A549 (cell line): ENCODE measurements at regions not wholly inside any gene's neighbourhood (a gene's known extent, or its start where the extent isn't known, plus 50 kb on each side); places are given as distances from the start of the nearest gene placed in this dataset.

ENCODE experiments used
- ATAC-seq, 2 experiments: fragments of 200-7000 bp in 1 of 2; fragments of >200 bp in 1 of 2; cut with Nextera tagmentation in 1 of 2; cut with Tn5 transposase in 1 of 2; 3 replicates each; pipeline versions ENCODE4 v1.8.0 to v1.9.1; 2018 to 2020; ENCODE audit warnings: mild to moderate bottlenecking in 1 of 2, moderate library complexity in 1 of 2
- CTCF ChIA-PET: fragments of 300-600 bp; sonication (Branson Sonifier 250); formaldehyde crosslinking; extraction: SDS; loops from one replicate; lab custom pipeline; 2021; ENCODE audit warnings: antibody characterized with exemption, inconsistent platforms; lab: Yijun Ruan, JAX
- POLR2A ChIA-PET: fragments of 350-600 bp; formaldehyde crosslinking; extraction: SDS; loops from one replicate; lab custom pipeline; 2021; ENCODE audit warnings: antibody characterized with exemption, inconsistent platforms; lab: Yijun Ruan, JAX
- DNase-seq, 2 experiments: peaks; one replicate each; pipeline versions ENCODE4 v3.0.0 to v3.0.0-alpha.2; 2011 to 2016; ENCODE audit warnings: low read depth in 1 of 2, low spot score in 1 of 2
- FAIRE-seq: peaks from 2 replicates; lab custom pipeline; 2011; peaks lifted over from hg19 to GRCh38; lab: Jason Lieb, UNC
- H3K27ac ChIP-seq, 2 experiments: fragments of >200 bp; sonication (Bioruptor Twin); formaldehyde crosslinking; 3 replicates each; pipeline ENCODE4 v1.5.1; 2016 to 2017
- H3K4me1 ChIP-seq: fragments of >200 bp; sonication (Bioruptor Twin); formaldehyde crosslinking; 3 replicates; pipeline ENCODE4 v1.6.1; 2016
- H3K4me2 ChIP-seq: fragments of >200 bp; sonication (Bioruptor Twin); formaldehyde crosslinking; 3 replicates; pipeline ENCODE4 v1.6.1; 2016
- H3K4me3 ChIP-seq: fragments of >200 bp; sonication (Bioruptor Twin); formaldehyde crosslinking; 3 replicates; pipeline ENCODE4 v1.5.1; 2016
- H3K9me3 ChIP-seq: fragments of >200 bp; sonication (Bioruptor Twin); formaldehyde crosslinking; 3 replicates; pipeline ENCODE4 v1.6.1; 2016
- CEBPB ChIP-seq, 2 experiments: fragments of >200 bp in 1 of 2; sonication (Bioruptor Twin) in 1 of 2; formaldehyde crosslinking in 1 of 2; IDR thresholded peaks; 2 replicates each; pipeline ENCODE4 v1.6.1; 2012 to 2016
- EHMT2 ChIP-seq: fragments of 200-600 bp; sonication (generic); IDR thresholded peaks from 2 replicates; pipeline ENCODE4 v1.6.1; 2016; ENCODE audit warnings: antibody characterized with exemption, low read depth, mild to moderate bottlenecking, moderate library complexity
- ELK1 ChIP-seq: fragments of 150-350 bp; IDR thresholded peaks from 2 replicates; pipeline ENCODE4 v1.6.1; 2014; ENCODE audit warnings: low read depth, mild to moderate bottlenecking, low read length
- ESRRA ChIP-seq: fragments of 150-350 bp; IDR thresholded peaks from 2 replicates; pipeline ENCODE4 v1.6.1; 2014; ENCODE audit warnings: mild to moderate bottlenecking, low read length, borderline replicate concordance
- FOSB ChIP-seq: fragments of 250-450 bp; sonication (Bioruptor Pico); IDR thresholded peaks from 2 replicates; pipeline ENCODE4 v1.5.0; 2020; ENCODE audit warnings: mild to moderate bottlenecking, moderate library complexity
- FOSL2 ChIP-seq, 2 experiments: fragments of 450-650 bp in 1 of 2; fragments of >200 bp in 1 of 2; sonication (Bioruptor Twin) in 1 of 2; formaldehyde crosslinking; IDR thresholded peaks; 2 replicates each; pipeline versions ENCODE4 v1.5.0 to v1.6.1; 2016 to 2020; ENCODE audit warnings: mild to moderate bottlenecking in 1 of 2, moderate library complexity in 1 of 2
- FOXS1 ChIP-seq: fragments of 250-450 bp; sonication (Bioruptor Pico); IDR thresholded peaks from 2 replicates; pipeline ENCODE4 v1.5.0; 2020; ENCODE audit warnings: mild to moderate bottlenecking, moderate library complexity
- GATA3 ChIP-seq: IDR thresholded peaks from 2 replicates; pipeline ENCODE4 v1.6.1; 2012; ENCODE audit warnings: borderline replicate concordance
- HDAC2 ChIP-seq: fragments of 200-600 bp; sonication (generic); IDR thresholded peaks from 2 replicates; pipeline ENCODE4 v1.6.1; 2016
- HOXB5 ChIP-seq: fragments of 250-450 bp; sonication (Bioruptor Pico); IDR thresholded peaks from 2 replicates; pipeline ENCODE4 v1.5.0; 2020; ENCODE audit warnings: mild to moderate bottlenecking, moderate library complexity
- KDM5A ChIP-seq: fragments of 200-600 bp; sonication (generic); IDR thresholded peaks from 2 replicates; pipeline ENCODE4 v1.6.1; 2016; ENCODE audit warnings: antibody characterized with exemption, mild to moderate bottlenecking
- MAX ChIP-seq: IDR thresholded peaks from 2 replicates; pipeline ENCODE4 v1.6.1; 2012
- MYC ChIP-seq: IDR thresholded peaks from 2 replicates; pipeline ENCODE4 v1.6.1; 2012; ENCODE audit warnings: mild to moderate bottlenecking, inconsistent platforms, low read length, improper control_type of control experiment, borderline replicate concordance
- NFE2L2 ChIP-seq: fragments of 150-350 bp; conservative IDR thresholded peaks from 2 replicates; pipeline ENCODE4 v1.6.1; 2014; ENCODE audit warnings: low read length
- NR3C1 ChIP-seq: fragments of >200 bp; sonication (Bioruptor Twin); formaldehyde crosslinking; IDR thresholded peaks from 3 replicates; pipeline ENCODE4 v1.6.1; 2017
- RARB ChIP-seq: fragments of 250-450 bp; sonication (Bioruptor Pico); IDR thresholded peaks from 2 replicates; pipeline ENCODE4 v1.8.0; 2021; ENCODE audit warnings: mild to moderate bottlenecking, moderate library complexity
- RCOR1 ChIP-seq: fragments of 150-350 bp; IDR thresholded peaks from 2 replicates; pipeline ENCODE4 v1.6.1; 2014; ENCODE audit warnings: antibody characterized with exemption, low read length, low read depth
- SREBF2 ChIP-seq: fragments of 450-650 bp; IDR thresholded peaks from 2 replicates; pipeline ENCODE4 v1.6.1; 2014; ENCODE audit warnings: mild to moderate bottlenecking, moderate library complexity
- USF2 ChIP-seq: fragments of 450-650 bp; IDR thresholded peaks from 2 replicates; pipeline ENCODE4 v1.6.1; 2014; ENCODE audit warnings: antibody characterized with exemption
- WGBS: methylation state at CpG from one replicate; pipeline ENCODE4 v1.1.6; 2017; ENCODE audit errors: missing lambda C conversion rate; 5-methylcytosine and 5-hydroxymethylcytosine counted together

- CTCF ChIA-PET: no interaction called here
- Histone ChIP-seq H3K27ac (no peak overlapping the region), H3K4me1 (no peaks in the 10 kb centered on the region), H3K4me3 (no peak overlapping the region), H3K4me2 (no peak overlapping the region), H3K9me3 (no peaks in the 10 kb centered on the region)
- no peak for ATAC-seq
- DNase-seq: no peak
- no peak for FAIRE-seq
- TF ChIP-seq MYC: no peak
- no peak for TF ChIP-seq ELK1
- TF ChIP-seq FOXS1 (CRISPR knock-in tag): no peak
- TF ChIP-seq KDM5A: no peak
- TF ChIP-seq MAX: no peak
- no peak for TF ChIP-seq CEBPB (IDR thresholded peaks at IDR 0.05)
- TF ChIP-seq SREBF2: no peak
- POLR2A ChIA-PET: no interaction called here
- WGBS: 61% methylated on average over 3 of the region's 3 CpGs
Observed at GRCh38 chr13:79831556-79831955, 350.6 kb downstream of the NDFIP2 start.

GRCh38 chr13:79830945-79831344 is 350.0 kb downstream of the NDFIP2 start:
- POLR2A ChIA-PET: no interaction called here

GRCh38 chr13:79830426-79830825 is 349.5 kb downstream of the NDFIP2 start:
- ATAC-seq: no peak
- no peak for FAIRE-seq
- Histone ChIP-seq H3K27ac (no peak overlapping the region), H3K4me2 (no peak overlapping the region), H3K4me1 (no peaks in the 10 kb centered on the region), H3K9me3 (no peaks in the 10 kb centered on the region), H3K4me3 (no peak overlapping the region)
- WGBS: 40% methylated on average over 2 of the region's 2 CpGs
- ChIA-PET POLR2A (no interaction called here), CTCF (interaction anchor here (1.1 kb wide), 1 partner anchor 8 kb away, joined by 3 read pairs; no protein-coding TSS in a partner anchor)
- DNase-seq: no peak
- TF ChIP-seq GATA3 (no peak), HDAC2 (no peak), USF2 (no peak), NR3C1 (no peak), HOXB5 (CRISPR knock-in tag) (no peak), RCOR1 (no peak), MYC (no peak)

More at GRCh38 chr13:79830945-79831344, 350.0 kb downstream of the NDFIP2 start:
- Histone ChIP-seq H3K4me2 (no peak overlapping the region), H3K27ac (no peak overlapping the region), H3K4me3 (no peak overlapping the region)
- 79% methylated on average over 3 of the region's 3 CpGs for WGBS
- FAIRE-seq: no peak
- TF ChIP-seq RARB (CRISPR knock-in tag) (no peak), GATA3 (no peak), EHMT2 (no peak), FOSB (CRISPR knock-in tag) (no peak), ESRRA (no peak), NFE2L2 (no peak), FOSL2 (IDR thresholded peaks at IDR 0.05) (no peak), FOSL2 (CRISPR knock-in tag; IDR thresholded peaks at IDR 0.05) (no peak)
- TF ChIP-seq, all 56 proteins: peak for 0
- DNase-seq (no peak), ATAC-seq (no peak)
- Histone ChIP-seq H3K4me1 (no peaks in the 10 kb centered on the region), H3K9me3 (no peaks in the 10 kb centered on the region)
- CTCF ChIA-PET: interaction anchor here (1.1 kb wide), 1 partner anchor 8 kb away, joined by 3 read pairs; no protein-coding TSS in a partner anchor

- TF ChIP-seq HOXB5 (CRISPR knock-in tag): no peak
- WGBS: 15% methylated on average over 2 of the region's 2 CpGs
- H3K4me3 ChIP-seq: no peak overlapping the region
- H3K27ac ChIP-seq: no peak overlapping the region
- CTCF ChIA-PET: interaction anchor here (1.1 kb wide), 1 partner anchor 9 kb away, joined by 3 read pairs; no protein-coding TSS in a partner anchor
- no peaks in the 10 kb centered on the region for H3K4me1 ChIP-seq
- FAIRE-seq (no peak), DNase-seq (no peak), ATAC-seq (no peak)
- H3K9me3 ChIP-seq: no peaks in the 10 kb centered on the region
- POLR2A ChIA-PET: no interaction called here
- H3K4me2 ChIP-seq: no peak overlapping the region
Observed at GRCh38 chr13:79829880-79830279, 348.9 kb downstream of the NDFIP2 start.
